Lower leg skin (tissue), 3 donors: ENCODE measurements at regions not wholly inside any gene's neighbourhood (a gene's known extent, or its start where the extent isn't known, plus 50 kb on each side); places are given as distances from the start of the nearest gene placed in this dataset.

Experiments used
- POLR2A ChIP-seq, 2 donors: fragments of 450-650 bp; IDR thresholded peaks; one replicate each; pipeline ENCODE4 v1.6.1; 2016 to 2017; ENCODE audit warnings: antibody characterized with exemption in 2 of 2, mild to moderate bottlenecking in 1 of 2, moderate library complexity in 1 of 2
- TF ChIP-seq, protein P1 (sequence below), 3 donors: fragments of 450-650 bp; IDR thresholded peaks; one replicate each; pipeline ENCODE4 v1.5.1; 2016; ENCODE audit warnings: antibody characterized with exemption in 3 of 3, mild to moderate bottlenecking in 3 of 3, moderate library complexity in 2 of 3

DNA sequence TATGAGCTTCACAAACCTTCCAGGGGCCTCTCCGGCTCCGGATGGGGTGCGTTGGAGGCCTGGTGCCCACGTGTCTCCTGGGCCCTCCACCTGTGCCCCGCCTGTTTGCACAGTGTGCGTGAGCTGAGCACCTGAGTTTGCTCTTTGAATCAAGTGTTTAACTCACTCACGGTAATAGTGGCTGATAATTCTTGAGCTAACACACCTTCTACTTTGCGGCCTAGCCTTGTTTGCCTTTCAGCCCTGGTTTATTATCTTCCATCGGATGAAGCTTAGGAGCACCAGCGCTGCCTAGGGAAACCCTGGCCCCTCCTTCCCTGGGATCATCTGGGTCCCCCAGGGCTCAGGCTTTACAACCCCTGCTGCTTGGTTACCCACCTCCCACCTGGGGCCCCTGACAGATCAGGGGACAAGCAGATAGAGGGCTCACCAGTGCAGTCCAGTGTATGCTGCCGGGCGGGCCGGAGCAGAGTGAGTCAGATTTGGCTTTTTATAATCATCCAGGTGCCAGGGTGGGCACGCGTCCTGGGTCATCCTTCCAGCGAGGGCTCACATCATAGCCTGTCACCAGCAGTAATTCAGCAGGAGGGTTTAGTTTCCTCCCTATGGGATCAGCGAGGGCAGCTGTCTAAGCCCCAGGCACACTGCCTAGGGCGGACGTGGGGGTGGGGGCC is 62.8 kb upstream of the RFLNA start:
- TF ChIP-seq, protein P1, sequence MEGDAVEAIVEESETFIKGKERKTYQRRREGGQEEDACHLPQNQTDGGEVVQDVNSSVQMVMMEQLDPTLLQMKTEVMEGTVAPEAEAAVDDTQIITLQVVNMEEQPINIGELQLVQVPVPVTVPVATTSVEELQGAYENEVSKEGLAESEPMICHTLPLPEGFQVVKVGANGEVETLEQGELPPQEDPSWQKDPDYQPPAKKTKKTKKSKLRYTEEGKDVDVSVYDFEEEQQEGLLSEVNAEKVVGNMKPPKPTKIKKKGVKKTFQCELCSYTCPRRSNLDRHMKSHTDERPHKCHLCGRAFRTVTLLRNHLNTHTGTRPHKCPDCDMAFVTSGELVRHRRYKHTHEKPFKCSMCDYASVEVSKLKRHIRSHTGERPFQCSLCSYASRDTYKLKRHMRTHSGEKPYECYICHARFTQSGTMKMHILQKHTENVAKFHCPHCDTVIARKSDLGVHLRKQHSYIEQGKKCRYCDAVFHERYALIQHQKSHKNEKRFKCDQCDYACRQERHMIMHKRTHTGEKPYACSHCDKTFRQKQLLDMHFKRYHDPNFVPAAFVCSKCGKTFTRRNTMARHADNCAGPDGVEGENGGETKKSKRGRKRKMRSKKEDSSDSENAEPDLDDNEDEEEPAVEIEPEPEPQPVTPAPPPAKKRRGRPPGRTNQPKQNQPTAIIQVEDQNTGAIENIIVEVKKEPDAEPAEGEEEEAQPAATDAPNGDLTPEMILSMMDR (IDR thresholded peaks at IDR 0.05): no peak
- no peak for TF ChIP-seq POLR2A (IDR thresholded peaks at IDR 0.05)
